Fibroblast of lung (primary cell): ENCODE measurements at regions not wholly inside any gene's neighbourhood (a gene's known extent, or its start where the extent isn't known, plus 50 kb on each side); places are given as distances from the start of the nearest gene placed in this dataset.

Source experiments
- DNase-seq, 2 donors: peaks; one replicate each; pipeline versions ENCODE4 v3.0.0 to v3.0.0-alpha.2; 2010; ENCODE audit warnings: low read depth in 2 of 2
- H2AFZ ChIP-seq: 2 replicates; pipeline ENCODE4 v1.5.1; 2012; ENCODE audit warnings: low read length, control low read depth, inconsistent platforms
- H3K27ac ChIP-seq: 2 replicates; pipeline ENCODE4 v1.5.1; 2011; ENCODE audit warnings: low read length, control low read depth; ENCODE audit not compliant: insufficient read depth
- H3K27me3 ChIP-seq: 2 replicates; pipeline ENCODE4 v1.5.1; 2011; ENCODE audit warnings: mild to moderate bottlenecking, low read length; ENCODE audit not compliant: control insufficient read depth, insufficient read depth
- H3K36me3 ChIP-seq: 2 replicates; pipeline ENCODE4 v1.5.1; 2011; ENCODE audit warnings: low read length; ENCODE audit not compliant: control insufficient read depth, insufficient read depth
- H3K4me1 ChIP-seq: 2 replicates; pipeline ENCODE4 v1.5.1; 2011; ENCODE audit warnings: low read length; ENCODE audit not compliant: control insufficient read depth, insufficient read depth; ENCODE audit errors: extremely low read depth
- H3K4me2 ChIP-seq: 2 replicates; pipeline ENCODE4 v1.5.1; 2011; ENCODE audit warnings: low read length, control low read depth; ENCODE audit not compliant: insufficient read depth; ENCODE audit errors: extremely low read depth
- H3K4me3 ChIP-seq, 4 experiments: fragments of 200-600 bp in 1 of 4; sonication (generic) in 1 of 4; replicated peaks in 1 of 4; 2 replicates each; pipeline ENCODE4 v1.5.1; 2011 to 2016; ENCODE audit warnings: low read length in 4 of 4, low read depth in 3 of 4, mild to moderate bottlenecking in 3 of 4, control low read depth in 2 of 4, inconsistent platforms in 1 of 4, mixed read lengths in 1 of 4; ENCODE audit not compliant: insufficient read depth in 1 of 4; ENCODE audit errors: control extremely low read depth in 1 of 4
- H3K79me2 ChIP-seq: 2 replicates; pipeline ENCODE4 v1.5.1; 2012; ENCODE audit warnings: mild to moderate bottlenecking, low read length, inconsistent platforms; ENCODE audit not compliant: control insufficient read depth, insufficient read depth
- H3K9ac ChIP-seq: 2 replicates; pipeline ENCODE4 v1.5.1; 2011; ENCODE audit warnings: mild to moderate bottlenecking, low read length, control low read depth; ENCODE audit not compliant: insufficient read depth
- H3K9me3 ChIP-seq: 2 replicates; pipeline ENCODE4 v1.5.1; 2012; ENCODE audit warnings: low read depth, low read length; ENCODE audit not compliant: control insufficient read depth, insufficient read depth
- H4K20me1 ChIP-seq: 2 replicates; pipeline ENCODE4 v1.5.1; 2011; ENCODE audit warnings: low read length; ENCODE audit not compliant: control insufficient read depth, insufficient read depth; ENCODE audit errors: extremely low read depth
- CTCF ChIP-seq, 2 donors: IDR thresholded peaks in 1 of 2; conservative IDR thresholded peaks in 1 of 2; 1 replicate in 1 of 2; 2 replicates in 1 of 2; pipeline ENCODE4 v1.5.1; 2011 to 2012; ENCODE audit warnings: low read length in 2 of 2, control low read depth in 1 of 2, inconsistent platforms in 1 of 2, low read depth in 1 of 2, mild to moderate bottlenecking in 1 of 2
- EZH2 ChIP-seq: IDR thresholded peaks from 2 replicates; pipeline ENCODE4 v1.5.1; 2012; ENCODE audit warnings: low read length, control low read depth, mild to moderate bottlenecking; ENCODE audit errors: missing control alignments

- H3K79me2 ChIP-seq, result no peaks in the 10 kb centered on the region
- H3K4me2 ChIP-seq, result no peak overlapping the region
- no peaks in the 10 kb centered on the region for H3K9me3 ChIP-seq
- H3K27ac ChIP-seq, result no peak overlapping the region
- H4K20me1 ChIP-seq, result no peaks in the 10 kb centered on the region
- DNase-seq, result no peak
- no peak overlapping the region for H3K9ac ChIP-seq
- H3K36me3 ChIP-seq, result no peaks in the 10 kb centered on the region
- H2AFZ ChIP-seq, result no peak overlapping the region
- TF ChIP-seq EZH2 (no peak), CTCF (conservative IDR thresholded peaks at IDR 0.05 in 1 of 2, IDR thresholded peaks at IDR 0.05 in 1 of 2; ENCODE audit: low read depth in 1 of 2, low read length in 2 of 2) (no peak)
- no peaks in the 10 kb centered on the region for H3K27me3 ChIP-seq
- H3K4me3 ChIP-seq, result no peak overlapping the region
- no peaks in the 10 kb centered on the region for H3K4me1 ChIP-seq
Measured at GRCh38 chr3:28036599-28037575, 204.5 kb upstream of the CMC1 start.

- H3K27ac ChIP-seq, result no peak overlapping the region
- no peaks in the 10 kb centered on the region for H3K27me3 ChIP-seq
- no peak overlapping the region for H3K4me2 ChIP-seq
- DNase-seq, result no peak
- H3K36me3 ChIP-seq, result no peaks in the 10 kb centered on the region
- H2AFZ ChIP-seq, result no peak overlapping the region
- no peak overlapping the region for H3K4me3 ChIP-seq
- no peaks in the 10 kb centered on the region for H4K20me1 ChIP-seq
- no peaks in the 10 kb centered on the region for H3K9me3 ChIP-seq
- H3K9ac ChIP-seq, result no peak overlapping the region
- no peak for TF ChIP-seq CTCF (conservative IDR thresholded peaks at IDR 0.05 in 1 of 2, IDR thresholded peaks at IDR 0.05 in 1 of 2; ENCODE audit: low read depth in 1 of 2, low read length in 2 of 2)
- H3K4me1 ChIP-seq, result no peaks in the 10 kb centered on the region
- no peaks in the 10 kb centered on the region for H3K79me2 ChIP-seq
Measured at GRCh38 chr3:28039234-28039633, 202.2 kb upstream of the CMC1 start.

- no peaks in the 10 kb centered on the region for H3K9me3 ChIP-seq
- no peak for DNase-seq
- no peak overlapping the region for H3K27ac ChIP-seq
- TF ChIP-seq EZH2, result no peak
- no peak for TF ChIP-seq CTCF (conservative IDR thresholded peaks at IDR 0.05 in 1 of 2, IDR thresholded peaks at IDR 0.05 in 1 of 2; ENCODE audit: low read depth in 1 of 2, low read length in 2 of 2)
- no peak overlapping the region for H3K4me3 ChIP-seq
- no peaks in the 10 kb centered on the region for H3K4me1 ChIP-seq
- no peaks in the 10 kb centered on the region for H3K79me2 ChIP-seq
- H3K27me3 ChIP-seq, result no peaks in the 10 kb centered on the region
- no peak overlapping the region for H3K4me2 ChIP-seq
- H2AFZ ChIP-seq, result no peak overlapping the region
- H3K36me3 ChIP-seq, result no peaks in the 10 kb centered on the region
- H3K9ac ChIP-seq, result no peak overlapping the region
- no peaks in the 10 kb centered on the region for H4K20me1 ChIP-seq
Measured at GRCh38 chr3:28039829-28040228, 201.6 kb upstream of the CMC1 start.
